ENCODE measurements at regions not wholly inside any gene's neighbourhood (a gene's known extent, or its start where the extent isn't known, plus 50 kb on each side); places are given as distances from the start of the nearest gene placed in this dataset.

DNA sequence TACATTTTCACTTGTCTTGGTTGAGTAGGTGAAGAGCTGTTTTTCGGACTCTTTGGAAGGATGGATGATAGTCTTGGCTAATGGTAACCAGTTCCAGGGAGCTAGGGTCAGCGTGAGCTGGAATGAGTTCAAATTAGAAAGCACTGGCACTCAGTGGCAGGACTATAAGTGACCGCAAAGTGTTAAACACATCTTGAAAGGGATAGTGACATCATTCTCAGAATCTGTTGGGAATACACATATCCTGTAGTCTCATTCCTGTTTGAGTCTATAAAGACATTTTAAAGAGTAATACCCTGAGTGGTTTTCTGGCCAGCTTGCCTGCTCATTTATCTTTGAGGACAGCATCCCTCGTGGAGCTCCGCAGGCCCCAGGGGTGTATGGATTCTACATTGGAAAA is 56.7 kb upstream of the TMEM248 start:
- no peak overlapping the region for H3K4me3 ChIP-seq
- 60 to 100% (median 83%) methylated on average over 1 to 4 of the region's 5 CpGs; no CpG with 5 or more reads in 1 of the 10 experiments for WGBS, 10 experiments
- in situ Hi-C loops (cut with MboI; ENCODE audit: low pct_unique_long_range_greater_than_20kb in 2 of 9, low sequenced_read_pairs in 9 of 9, unreplicated experiment in 9 of 9): loop anchor here in 1 of 9 experiments (25.0 kb wide), 1 partner anchor 98 kb away; no protein-coding TSS in a partner anchor

DNA sequence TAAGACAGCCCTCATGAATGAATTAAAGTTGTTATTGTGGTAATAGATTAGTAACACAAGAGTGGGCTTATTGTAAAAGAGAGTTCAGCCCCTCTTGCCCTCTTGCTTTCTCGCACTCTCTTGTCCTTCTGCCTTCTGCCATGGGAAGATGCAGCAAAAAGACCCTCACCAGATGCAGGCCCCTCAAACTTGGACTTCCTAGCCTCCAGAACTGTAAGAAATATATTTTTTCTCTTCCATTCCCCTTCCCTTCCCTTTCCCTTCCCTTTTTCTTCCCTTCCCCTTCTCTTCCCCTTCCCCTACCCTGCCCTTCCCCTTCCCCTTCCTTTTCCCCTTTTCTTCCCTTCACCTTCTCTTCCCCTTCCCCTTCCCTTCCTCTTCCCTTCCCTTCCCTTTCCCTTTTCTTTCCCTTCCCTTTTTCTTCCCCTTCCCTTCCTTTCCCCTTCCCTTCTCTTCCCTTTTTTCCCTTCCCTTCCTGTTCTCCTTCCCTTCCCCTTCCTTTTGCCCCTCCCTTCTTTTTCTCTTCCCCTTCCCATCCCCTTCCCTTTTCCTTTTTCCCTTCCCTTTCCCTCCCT is 55.6 kb upstream of the TMEM248 start:
- ATAC-seq (replicated peaks in 6 of 8): no peak
- in situ Hi-C loops (cut with MboI; ENCODE audit: low pct_unique_long_range_greater_than_20kb in 2 of 9, low sequenced_read_pairs in 9 of 9, unreplicated experiment in 9 of 9): loop anchor here in 1 of 9 experiments (25.0 kb wide), 1 partner anchor 97 kb away; no protein-coding TSS in a partner anchor
- no peak overlapping the region for H3K4me3 ChIP-seq
- 60% methylated on average over 1 of the region's 1 CpG; no CpG with 5 or more reads in 8 of the 10 experiments for WGBS, 10 experiments
- no peaks in the 10 kb centered on the region for H3K4me1 ChIP-seq (replicated peaks in 1 of 2)
- no peak overlapping the region for H3K27ac ChIP-seq

More for the DNA sequence above, 56.7 kb upstream of the TMEM248 start:
- peak in 5 of 8 experiments; percentile 48 to 66 (median 55) for ATAC-seq (replicated peaks in 6 of 8)
- Histone ChIP-seq H3K27ac (no peak overlapping the region), H3K4me1 (replicated peaks in 1 of 2) (no peaks in the 10 kb centered on the region)

DNA sequence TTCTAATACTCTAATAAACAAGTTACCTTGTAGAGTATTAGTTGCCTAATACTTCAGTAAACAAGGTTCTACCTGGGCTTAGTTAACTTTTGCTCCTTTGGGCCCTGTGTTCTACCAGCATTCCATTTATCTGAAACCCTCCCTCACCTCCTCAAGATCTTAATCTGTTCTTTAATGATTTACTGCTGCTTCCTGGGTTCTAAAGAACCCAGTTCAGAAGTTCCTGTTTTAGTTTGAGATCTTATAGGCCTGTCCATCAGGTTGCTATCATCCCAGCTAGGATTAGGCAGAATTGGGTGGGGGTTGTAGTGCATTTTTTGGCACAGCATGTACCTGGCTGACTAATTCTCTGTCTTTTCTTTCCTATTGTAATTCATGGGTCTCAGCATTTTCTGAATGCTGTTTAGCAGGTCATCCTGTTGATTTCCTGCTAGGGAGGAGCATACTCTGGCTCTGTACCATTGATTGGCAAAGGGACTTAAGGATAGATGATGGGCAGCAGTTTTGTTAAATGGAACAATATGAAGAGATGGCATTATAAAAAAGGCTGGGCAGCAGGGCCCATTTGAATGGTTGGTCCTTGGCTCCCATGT is 53.7 kb upstream of the TMEM248 start:
- no peak for ATAC-seq (replicated peaks in 6 of 8)
- no peak overlapping the region for H3K27ac ChIP-seq
- H3K4me1 ChIP-seq (replicated peaks in 1 of 2): no peaks in the 10 kb centered on the region
- H3K4me3 ChIP-seq: no peak overlapping the region
- in situ Hi-C loops (cut with MboI; ENCODE audit: low pct_unique_long_range_greater_than_20kb in 2 of 9, low sequenced_read_pairs in 9 of 9, unreplicated experiment in 9 of 9): loop anchor here in 1 of 9 experiments (25.0 kb wide), 1 partner anchor 95 kb away; no protein-coding TSS in a partner anchor

DNA sequence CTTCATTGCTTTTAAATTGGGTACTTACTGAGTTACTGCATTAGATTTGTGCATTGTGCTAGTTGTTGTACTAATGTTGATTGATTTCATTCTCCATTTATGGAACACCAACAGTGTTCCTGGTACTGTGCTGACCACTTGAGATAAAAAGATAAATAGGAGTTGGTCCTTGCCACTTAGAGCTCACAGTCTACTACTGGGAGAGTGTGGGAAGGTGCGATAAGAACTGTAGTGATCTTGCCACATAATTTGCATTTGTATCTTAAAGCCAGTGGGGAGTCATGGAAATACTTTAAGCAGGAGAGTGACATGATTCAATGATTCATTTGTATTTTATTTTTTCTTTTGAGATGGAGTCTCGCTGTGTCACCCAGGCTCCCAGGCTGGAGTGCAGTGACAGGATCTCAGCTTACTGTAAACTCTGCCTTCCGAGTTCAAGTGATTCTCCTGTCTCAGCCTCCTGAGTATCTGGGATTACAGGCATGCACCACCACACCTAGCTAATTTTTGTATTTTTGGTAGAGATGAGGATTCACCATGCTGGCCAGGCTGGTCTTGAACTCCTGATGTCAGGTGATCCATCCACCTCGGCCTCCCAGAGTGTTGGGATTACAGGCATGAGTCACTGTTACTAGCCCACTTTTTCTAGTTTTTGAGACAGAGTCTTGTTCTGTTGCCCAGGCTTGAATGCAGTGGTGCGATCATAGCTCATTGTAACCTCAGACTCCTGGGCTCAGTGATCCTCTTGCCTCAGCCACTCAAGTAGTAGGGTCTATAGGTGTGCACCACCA is 51.2 kb upstream of the TMEM248 start:
- 71 to 100% (median 83%) methylated on average over 1 to 3 of the region's 5 CpGs; no CpG with 5 or more reads in 3 of the 10 experiments for WGBS, 10 experiments
- Histone ChIP-seq H3K4me1 (replicated peaks in 1 of 2) (no peaks in the 10 kb centered on the region), H3K27ac (no peak overlapping the region), H3K4me3 (no peak overlapping the region)
- in situ Hi-C loops (cut with MboI; ENCODE audit: low pct_unique_long_range_greater_than_20kb in 2 of 9, low sequenced_read_pairs in 9 of 9, unreplicated experiment in 9 of 9): loop anchor here in 1 of 9 experiments (25.0 kb wide), 1 partner anchor 92 kb away; no protein-coding TSS in a partner anchor
- ATAC-seq (replicated peaks in 6 of 8): no peak

DNA sequence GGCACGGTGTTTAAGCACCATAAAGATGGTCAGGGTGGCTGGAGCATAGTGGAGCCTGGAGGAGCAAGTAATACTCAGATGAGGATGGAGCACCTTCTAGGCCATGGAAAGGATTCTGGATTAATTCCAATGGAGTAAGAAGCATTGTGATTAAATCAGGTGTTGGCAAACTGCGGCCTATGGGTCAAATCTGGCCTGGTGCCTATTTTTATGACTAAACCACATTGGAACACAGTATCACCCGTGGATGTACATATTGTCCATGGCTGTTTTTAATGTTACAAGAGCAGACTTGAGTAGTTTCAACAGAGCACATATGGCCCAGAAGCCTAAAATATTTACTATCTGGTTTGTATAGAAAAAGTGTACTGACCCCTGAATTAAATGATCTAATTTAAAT is 49.9 kb upstream of the TMEM248 start:
- H3K4me3 ChIP-seq: no peak overlapping the region
- WGBS, 10 experiments: 33 to 100% (median 93%) methylated on average over 1 to 3 of the region's 3 CpGs; no CpG with 5 or more reads in 5 of the 10 experiments
- H3K27ac ChIP-seq: no peak overlapping the region
- no peaks in the 10 kb centered on the region for H3K4me1 ChIP-seq (replicated peaks in 1 of 2)
- in situ Hi-C loops (cut with MboI; ENCODE audit: low pct_unique_long_range_greater_than_20kb in 2 of 9, low sequenced_read_pairs in 9 of 9, unreplicated experiment in 9 of 9): loop anchor here in 1 of 9 experiments (25.0 kb wide), 1 partner anchor 91 kb away; no protein-coding TSS in a partner anchor
- ATAC-seq (replicated peaks in 6 of 8): no peak
